ENCODE measurements at regions not wholly inside any gene's neighbourhood (a gene's known extent, or its start where the extent isn't known, plus 50 kb on each side); places are given as distances from the start of the nearest gene placed in this dataset.

DNA sequence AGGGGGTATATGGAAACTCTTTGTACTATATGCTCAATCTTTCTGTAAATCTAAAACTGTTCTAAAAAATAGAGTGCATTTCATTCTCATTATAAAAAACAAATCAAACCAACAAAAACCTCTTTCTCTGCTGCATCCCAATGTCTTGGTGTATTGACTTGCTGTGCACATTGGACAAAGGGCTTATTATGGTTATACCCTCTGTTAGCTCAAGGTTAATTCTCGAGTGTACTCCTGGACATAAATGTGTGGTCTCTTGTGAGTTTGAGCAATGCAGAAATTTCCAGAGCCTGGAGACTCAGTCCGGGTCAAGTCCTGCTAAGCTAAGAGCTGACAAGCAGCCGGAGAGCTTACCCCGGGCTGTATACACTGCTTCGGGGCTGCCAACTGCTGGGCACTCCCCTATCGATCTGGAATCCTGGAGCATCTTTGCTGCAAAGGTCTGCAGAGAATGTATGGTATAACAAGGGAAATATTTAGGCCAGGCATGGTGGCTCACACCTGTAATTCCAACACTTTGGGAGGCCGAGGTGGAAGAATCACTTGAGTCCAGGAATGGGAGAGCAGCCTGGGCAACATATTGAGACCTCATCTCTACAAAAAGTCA, 66.2 kb upstream of the BRD7 start:
- TF ChIP-seq, protein P1, sequence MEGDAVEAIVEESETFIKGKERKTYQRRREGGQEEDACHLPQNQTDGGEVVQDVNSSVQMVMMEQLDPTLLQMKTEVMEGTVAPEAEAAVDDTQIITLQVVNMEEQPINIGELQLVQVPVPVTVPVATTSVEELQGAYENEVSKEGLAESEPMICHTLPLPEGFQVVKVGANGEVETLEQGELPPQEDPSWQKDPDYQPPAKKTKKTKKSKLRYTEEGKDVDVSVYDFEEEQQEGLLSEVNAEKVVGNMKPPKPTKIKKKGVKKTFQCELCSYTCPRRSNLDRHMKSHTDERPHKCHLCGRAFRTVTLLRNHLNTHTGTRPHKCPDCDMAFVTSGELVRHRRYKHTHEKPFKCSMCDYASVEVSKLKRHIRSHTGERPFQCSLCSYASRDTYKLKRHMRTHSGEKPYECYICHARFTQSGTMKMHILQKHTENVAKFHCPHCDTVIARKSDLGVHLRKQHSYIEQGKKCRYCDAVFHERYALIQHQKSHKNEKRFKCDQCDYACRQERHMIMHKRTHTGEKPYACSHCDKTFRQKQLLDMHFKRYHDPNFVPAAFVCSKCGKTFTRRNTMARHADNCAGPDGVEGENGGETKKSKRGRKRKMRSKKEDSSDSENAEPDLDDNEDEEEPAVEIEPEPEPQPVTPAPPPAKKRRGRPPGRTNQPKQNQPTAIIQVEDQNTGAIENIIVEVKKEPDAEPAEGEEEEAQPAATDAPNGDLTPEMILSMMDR (conservative IDR thresholded peaks at IDR 0.05; ENCODE audit: low read depth, low read length), result no peak
- TF ChIP-seq EZH2phosphoT487 (IDR thresholded peaks at IDR 0.05; ENCODE audit: borderline replicate concordance, low read length) (no peak), EZH2 (IDR thresholded peaks at IDR 0.05; ENCODE audit: low read length, unreplicated experiment) (no peak)
